IPS-20b (cell line): ENCODE measurements at regions not wholly inside any gene's neighbourhood (a gene's known extent, or its start where the extent isn't known, plus 50 kb on each side); places are given as distances from the start of the nearest gene placed in this dataset.
"Not testable (repeated sequence)": the region's sequence is repeated elsewhere in the genome, so short reads cannot be mapped to it uniquely, and the experiment has no call there.

Source experiments
- H3K27ac ChIP-seq: one replicate; pipeline ENCODE4 v1.5.1; 2013; ENCODE audit warnings: low read length
- H3K27me3 ChIP-seq: 2 replicates; pipeline ENCODE4 v1.6.1; 2013; ENCODE audit warnings: mild to moderate bottlenecking, low read length, inconsistent platforms; ENCODE audit not compliant: insufficient read depth
- H3K36me3 ChIP-seq: 2 replicates; pipeline ENCODE4 v1.6.1; 2013; ENCODE audit warnings: low read depth, mild to moderate bottlenecking, inconsistent platforms, low read length, moderate library complexity; ENCODE audit not compliant: insufficient read depth
- H3K4me1 ChIP-seq: 2 replicates; pipeline ENCODE4 v1.6.1; 2013; ENCODE audit warnings: mild to moderate bottlenecking, control low read depth, inconsistent platforms, low read length, moderate library complexity; ENCODE audit not compliant: insufficient read depth
- H3K4me3 ChIP-seq: 2 replicates; pipeline ENCODE4 v1.5.1; 2013; ENCODE audit warnings: mild to moderate bottlenecking, low read length, inconsistent platforms
- H3K9ac ChIP-seq: 2 replicates; pipeline ENCODE4 v1.6.1; 2013; ENCODE audit warnings: low read depth, mild to moderate bottlenecking, inconsistent platforms, low read length, moderate library complexity
- H3K9me3 ChIP-seq: 2 replicates; pipeline ENCODE4 v1.6.1; 2013; ENCODE audit warnings: mild to moderate bottlenecking, low read depth, low read length, inconsistent platforms; ENCODE audit not compliant: insufficient read depth

DNA sequence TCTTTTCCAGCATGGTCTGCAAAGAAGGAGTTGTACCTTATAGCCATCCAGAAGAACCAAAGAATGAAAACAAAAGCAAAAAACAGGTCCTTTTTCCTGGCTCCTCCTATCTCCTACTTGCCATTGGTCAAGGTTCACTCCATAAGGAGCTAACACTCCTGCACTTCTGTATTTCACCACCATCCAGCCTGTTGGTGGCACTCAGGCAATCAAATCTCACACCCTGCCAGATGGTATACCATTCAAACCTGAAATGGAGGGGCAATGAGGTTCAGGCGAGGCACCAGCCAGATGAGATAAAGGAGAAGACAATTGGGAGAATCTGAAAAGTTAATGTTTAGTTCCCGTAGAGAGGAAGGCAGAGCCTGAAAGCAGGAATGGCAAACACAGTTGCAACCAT lies 203.8 kb downstream of the ALDH8A1 start:
- Histone ChIP-seq H3K9ac (no peak overlapping the region), H3K36me3 (no peaks in the 10 kb centered on the region), H3K4me3 (no peak overlapping the region), H3K27ac (no peak overlapping the region), H3K4me1 (no peaks in the 10 kb centered on the region), H3K9me3 (no peaks in the 10 kb centered on the region), H3K27me3 (no peaks in the 10 kb centered on the region)

DNA sequence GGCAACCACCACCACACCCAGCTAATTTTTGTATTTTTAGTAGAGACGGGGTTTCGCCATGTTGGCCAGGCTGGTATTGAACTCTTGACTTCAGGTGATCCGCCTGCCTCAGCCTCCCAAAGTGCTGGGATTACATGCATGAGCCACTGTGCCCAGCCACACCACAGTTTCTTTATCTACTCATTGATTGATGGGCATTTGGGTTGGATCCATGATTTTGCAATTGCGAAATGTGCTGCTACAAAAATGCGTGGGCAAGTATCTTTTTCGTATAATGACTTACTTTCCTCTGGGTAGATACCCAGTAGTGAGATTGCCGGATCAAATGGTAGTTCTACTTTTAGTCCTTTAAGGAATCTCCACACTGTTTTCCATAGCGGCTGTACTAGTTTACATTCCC lies 204.7 kb downstream of the ALDH8A1 start:
- H3K36me3 ChIP-seq, H3K9me3 ChIP-seq, H3K4me3 ChIP-seq, H3K4me1 ChIP-seq, H3K27me3 ChIP-seq, H3K9ac ChIP-seq, H3K27ac ChIP-seq: not testable (repeated sequence)

DNA sequence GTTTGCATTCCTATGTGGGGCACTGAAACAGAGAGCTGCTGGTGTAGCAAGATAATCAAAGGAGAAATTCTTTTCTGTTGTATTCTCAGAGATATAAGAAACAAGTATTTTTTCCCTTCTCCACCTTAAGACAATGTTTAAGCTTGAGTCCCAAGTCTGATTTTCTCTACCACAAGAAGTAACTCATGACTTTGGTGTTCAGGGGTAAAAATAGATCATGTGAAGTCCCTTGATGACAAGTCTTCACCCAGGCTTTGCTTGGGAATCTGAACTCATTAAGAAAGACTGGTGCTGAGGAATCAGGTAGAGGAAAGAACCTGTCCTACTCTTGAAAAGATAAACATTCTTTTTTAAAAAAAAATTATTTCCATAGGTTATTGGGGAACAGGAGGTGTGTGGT lies 205.6 kb downstream of the ALDH8A1 start:
- Histone ChIP-seq H3K27me3 (no peaks in the 10 kb centered on the region), H3K27ac (no peak overlapping the region), H3K4me3 (no peak overlapping the region), H3K9ac (no peak overlapping the region), H3K4me1 (no peaks in the 10 kb centered on the region), H3K9me3 (no peaks in the 10 kb centered on the region), H3K36me3 (no peaks in the 10 kb centered on the region)

DNA sequence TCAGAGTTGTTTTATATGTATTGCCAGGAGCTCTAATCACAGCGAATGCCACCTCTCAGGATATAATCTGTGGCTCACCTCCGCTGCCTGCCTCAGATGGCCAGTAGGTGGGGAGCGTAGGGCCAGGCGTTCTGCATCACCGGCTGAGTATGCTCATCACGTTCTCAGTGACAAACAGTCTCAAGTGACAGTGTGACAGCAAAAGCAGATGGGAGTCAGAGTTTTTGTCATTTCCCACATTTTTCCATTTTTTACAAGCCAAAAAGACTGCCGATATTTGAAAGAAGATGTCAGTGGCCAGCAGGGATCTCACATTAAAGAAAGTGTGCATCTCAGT lies 208.7 kb downstream of the ALDH8A1 start:
- Histone ChIP-seq H3K4me3 (no peak overlapping the region), H3K4me1 (no peaks in the 10 kb centered on the region), H3K27ac (no peak overlapping the region), H3K36me3 (no peaks in the 10 kb centered on the region), H3K9me3 (no peaks in the 10 kb centered on the region), H3K9ac (no peak overlapping the region), H3K27me3 (no peaks in the 10 kb centered on the region)

DNA sequence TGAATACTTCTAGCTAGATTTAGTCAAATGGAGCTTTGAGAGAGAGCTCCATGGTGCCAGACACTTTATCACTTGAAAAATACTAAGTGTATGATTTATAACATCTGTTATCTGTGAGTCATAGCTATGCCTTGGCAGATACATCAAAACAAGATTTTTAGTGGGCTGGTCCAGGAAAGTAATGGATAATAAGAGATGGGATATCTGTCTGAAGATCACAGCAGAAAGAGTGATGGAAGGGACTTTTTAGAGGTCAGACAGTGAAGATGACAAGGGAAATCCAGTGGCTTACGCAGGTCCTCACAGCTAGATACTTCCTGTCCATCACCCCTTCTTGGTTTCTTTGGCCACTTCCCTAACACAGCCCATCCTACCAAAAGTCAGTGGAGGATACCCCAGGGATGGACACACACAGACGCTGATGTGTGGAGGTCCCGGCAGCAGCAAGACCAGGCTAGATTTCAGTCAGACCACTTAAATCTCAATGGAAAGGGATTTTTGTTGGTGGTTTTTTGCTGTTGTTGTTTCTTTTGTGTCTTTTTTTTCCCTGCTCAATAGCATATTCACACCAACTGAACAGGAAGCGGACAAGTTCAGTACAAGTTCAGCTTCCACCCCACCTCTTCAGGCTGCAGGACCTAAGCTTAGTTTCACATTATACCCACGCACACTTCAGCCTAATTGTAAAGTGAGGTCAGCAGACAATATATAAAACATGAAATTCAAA lies 209.3 kb downstream of the ALDH8A1 start:
- Histone ChIP-seq H3K36me3 (no peaks in the 10 kb centered on the region), H3K27me3 (no peaks in the 10 kb centered on the region), H3K4me3 (no peak overlapping the region), H3K9ac (no peak overlapping the region), H3K9me3 (no peaks in the 10 kb centered on the region), H3K4me1 (no peaks in the 10 kb centered on the region), H3K27ac (no peak overlapping the region)

DNA sequence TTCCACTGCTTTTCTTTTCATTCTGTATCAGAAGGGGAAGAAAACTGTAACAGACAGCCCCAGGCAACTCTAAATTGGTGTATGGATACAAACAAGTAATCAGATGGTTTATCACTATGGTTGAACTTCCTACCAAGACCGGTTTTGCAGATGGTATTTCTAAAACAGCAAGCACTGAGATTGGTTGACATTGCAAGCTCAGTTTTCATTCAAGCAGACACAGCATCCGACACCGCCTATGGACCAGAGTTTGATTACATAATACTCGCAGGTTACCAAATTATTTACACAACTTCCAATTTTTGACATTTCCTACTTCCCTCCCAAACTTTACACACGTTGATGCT lies 209.9 kb downstream of the ALDH8A1 start:
- Histone ChIP-seq H3K27ac (no peak overlapping the region), H3K9me3 (no peaks in the 10 kb centered on the region), H3K4me3 (no peak overlapping the region), H3K9ac (no peak overlapping the region), H3K36me3 (no peaks in the 10 kb centered on the region), H3K4me1 (no peaks in the 10 kb centered on the region), H3K27me3 (no peaks in the 10 kb centered on the region)

DNA sequence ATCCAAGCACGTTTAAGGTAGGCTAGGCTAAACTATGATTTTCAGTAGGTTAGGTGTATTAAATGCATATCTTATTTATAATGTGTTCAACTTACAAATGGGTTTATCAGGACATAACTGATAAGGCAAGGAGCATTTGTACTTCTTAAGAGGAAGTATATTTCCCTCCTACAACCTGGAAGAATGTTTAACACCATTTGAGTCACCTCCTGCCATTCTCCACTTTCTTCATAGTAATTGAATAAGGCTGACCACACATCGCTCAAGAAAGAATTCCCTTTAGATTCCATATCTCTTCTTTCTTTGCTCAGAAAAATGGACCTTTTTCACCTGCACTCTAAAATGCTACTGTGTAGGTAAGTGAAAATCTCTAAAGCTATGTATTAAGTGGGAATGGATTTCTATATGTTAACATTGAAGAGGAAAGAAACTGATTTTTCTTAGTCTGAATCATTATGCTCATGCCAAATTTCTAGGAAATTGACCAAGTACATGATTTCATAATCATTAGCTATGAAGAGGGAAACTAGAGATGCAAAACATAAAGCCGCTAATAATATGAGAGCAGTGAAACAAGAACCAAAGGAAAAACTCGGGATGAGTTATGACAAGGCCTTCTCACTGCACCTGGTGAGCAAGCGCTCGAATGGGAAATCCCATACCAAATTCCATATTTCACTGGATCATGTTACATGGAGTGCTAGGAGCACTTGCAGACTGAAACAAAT lies 210.4 kb downstream of the ALDH8A1 start:
- Histone ChIP-seq H3K9ac (no peak overlapping the region), H3K4me3 (no peak overlapping the region), H3K9me3 (no peaks in the 10 kb centered on the region), H3K36me3 (no peaks in the 10 kb centered on the region), H3K27ac (no peak overlapping the region), H3K4me1 (no peaks in the 10 kb centered on the region), H3K27me3 (no peaks in the 10 kb centered on the region)

DNA sequence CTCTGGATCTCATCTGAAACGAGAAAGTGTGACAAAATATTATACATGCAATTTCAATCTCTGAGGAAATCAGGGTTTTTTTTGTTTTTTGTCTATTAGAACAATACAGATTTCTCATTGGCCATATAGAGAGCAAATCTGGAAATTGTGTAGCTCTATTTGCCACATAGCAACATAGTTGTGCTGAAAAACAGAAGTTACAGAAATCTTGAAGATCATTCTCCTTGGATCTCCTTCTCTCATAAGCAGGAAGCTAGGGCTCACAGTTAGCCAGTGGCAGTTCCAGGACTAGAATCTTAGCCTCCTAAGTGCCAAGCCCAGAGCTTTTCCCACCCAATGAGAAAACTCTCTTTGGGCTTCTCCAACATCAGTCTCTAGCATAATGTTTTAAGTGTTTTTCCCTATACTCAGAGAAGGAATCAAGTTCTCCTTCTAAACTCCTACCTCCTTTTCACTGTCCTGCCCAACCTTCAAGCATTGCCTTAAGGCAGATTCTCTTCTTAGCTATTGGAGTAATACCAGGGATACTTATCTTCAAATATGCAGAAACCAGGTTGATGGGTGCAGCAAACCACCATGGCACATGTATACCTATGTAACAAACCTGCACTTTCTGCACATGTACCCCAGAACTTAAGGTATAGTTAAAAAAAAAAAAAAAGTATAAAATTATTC lies 211.6 kb downstream of the ALDH8A1 start:
- H3K4me3 ChIP-seq, result no peak overlapping the region
- no peaks in the 10 kb centered on the region for H3K4me1 ChIP-seq
- no peak overlapping the region for H3K27ac ChIP-seq
- H3K27me3 ChIP-seq, result no peaks in the 10 kb centered on the region
- no peaks in the 10 kb centered on the region for H3K36me3 ChIP-seq
- no peaks in the 10 kb centered on the region for H3K9me3 ChIP-seq
- no peak overlapping the region for H3K9ac ChIP-seq

DNA sequence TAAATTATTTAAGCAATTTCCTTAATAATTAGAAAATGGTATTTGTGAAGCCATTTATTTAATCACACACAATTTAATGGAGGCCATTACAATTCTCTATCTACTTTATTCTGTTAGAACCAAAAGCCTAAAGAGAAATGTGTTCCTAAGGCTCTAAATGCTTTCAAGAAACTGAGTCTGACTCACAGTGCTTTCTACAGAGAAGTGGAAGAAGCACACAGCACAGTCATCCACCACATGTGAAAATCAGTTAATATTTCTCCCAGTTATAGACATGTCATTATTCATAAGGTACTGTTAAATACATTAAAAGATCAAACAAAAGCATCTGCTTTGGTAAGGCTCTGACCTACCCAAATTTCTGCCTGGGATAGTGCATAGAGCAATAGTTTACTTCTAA lies 214.4 kb downstream of the ALDH8A1 start:
- no peaks in the 10 kb centered on the region for H3K4me1 ChIP-seq
- no peaks in the 10 kb centered on the region for H3K36me3 ChIP-seq
- H3K27me3 ChIP-seq, result no peaks in the 10 kb centered on the region
- H3K9me3 ChIP-seq, result no peaks in the 10 kb centered on the region
- no peak overlapping the region for H3K4me3 ChIP-seq
- H3K27ac ChIP-seq, result no peak overlapping the region
- H3K9ac ChIP-seq, result no peak overlapping the region

DNA sequence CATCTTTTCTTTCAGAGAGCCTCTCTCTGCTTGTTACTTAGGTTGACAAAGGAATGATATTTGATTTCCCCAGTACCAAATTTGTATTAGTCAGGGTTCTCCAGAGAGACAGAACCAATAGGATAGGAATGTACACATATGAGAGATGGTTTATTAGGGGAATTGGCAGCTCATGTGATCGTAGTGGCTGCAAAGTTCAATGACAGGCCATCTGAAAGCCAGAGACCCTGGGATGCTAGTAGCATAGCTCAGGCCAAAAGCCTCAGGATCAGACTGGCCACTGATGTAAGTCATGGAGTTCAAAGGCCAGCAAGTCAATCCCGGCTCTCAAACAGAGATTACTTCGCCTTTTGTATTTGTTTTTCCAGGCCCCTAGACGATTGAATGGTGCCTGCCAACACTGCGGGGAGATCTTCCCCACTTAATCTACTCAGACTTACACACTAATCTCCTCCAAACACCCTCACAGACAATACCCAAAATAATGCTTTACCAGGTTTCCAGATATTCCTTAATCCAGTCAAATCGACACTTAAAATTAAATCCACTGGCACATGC lies 215.5 kb downstream of the ALDH8A1 start:
- Histone ChIP-seq H3K27ac (no peak overlapping the region), H3K4me1 (peaks cover 9% of the 10 kb centered on the region; the same call in 1 of the 2 replicates), H3K27me3 (no peaks in the 10 kb centered on the region), H3K4me3 (no peak overlapping the region), H3K9ac (no peak overlapping the region), H3K9me3 (no peaks in the 10 kb centered on the region), H3K36me3 (no peaks in the 10 kb centered on the region)

DNA sequence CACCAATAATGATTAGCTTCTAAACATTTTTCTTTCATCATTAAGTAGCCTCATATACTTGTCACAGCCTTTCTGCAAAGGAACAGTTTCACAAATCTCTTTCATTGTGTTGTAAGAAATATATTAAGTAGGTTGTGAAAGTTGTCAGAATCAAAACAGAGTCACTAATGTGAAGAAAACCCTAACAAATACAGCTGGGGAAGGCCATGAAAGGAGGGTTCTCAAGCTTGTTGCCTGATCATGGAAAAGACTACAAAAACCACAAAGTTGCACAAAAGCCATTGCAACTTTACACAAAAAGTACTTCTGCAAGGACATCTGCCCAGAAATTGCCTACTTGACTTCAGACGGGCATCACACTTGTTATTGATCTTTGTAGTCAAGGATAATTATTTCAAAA lies 216.1 kb downstream of the ALDH8A1 start:
- H3K9me3 ChIP-seq, result no peaks in the 10 kb centered on the region
- H3K4me3 ChIP-seq, result no peak overlapping the region
- H3K36me3 ChIP-seq, result no peaks in the 10 kb centered on the region
- peaks cover 10% of the 10 kb centered on the region; the same call in 1 of the 2 replicates for H3K4me1 ChIP-seq
- H3K9ac ChIP-seq, result no peak overlapping the region
- H3K27me3 ChIP-seq, result no peaks in the 10 kb centered on the region
- no peak overlapping the region for H3K27ac ChIP-seq

DNA sequence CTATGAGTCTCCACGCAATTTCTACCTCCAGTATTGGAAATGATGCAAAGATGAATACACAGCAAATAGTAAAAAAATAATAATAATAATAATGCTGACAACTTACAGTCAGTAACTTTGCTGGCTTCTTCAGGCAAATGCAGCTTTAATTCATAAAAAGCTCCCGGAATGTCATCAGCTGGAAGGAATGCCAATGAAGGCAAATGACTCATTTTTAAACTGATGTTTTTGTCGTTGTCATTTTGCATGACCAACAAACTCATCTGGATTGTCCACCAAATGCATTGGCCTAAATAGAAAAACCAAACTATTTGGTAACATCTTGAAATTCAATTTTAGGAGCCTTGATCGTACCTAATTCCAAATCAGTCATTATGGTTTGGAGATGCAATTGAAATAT lies 217.1 kb downstream of the ALDH8A1 start:
- H3K27me3 ChIP-seq, result no peaks in the 10 kb centered on the region
- H3K4me1 ChIP-seq, result peaks cover 10% of the 10 kb centered on the region; the same call in 1 of the 2 replicates
- no peak overlapping the region for H3K27ac ChIP-seq
- no peaks in the 10 kb centered on the region for H3K36me3 ChIP-seq
- H3K9ac ChIP-seq, result no peak overlapping the region
- no peak overlapping the region for H3K4me3 ChIP-seq
- H3K9me3 ChIP-seq, result no peaks in the 10 kb centered on the region
